ENCODE measurements at regions not wholly inside any gene's neighbourhood (a gene's known extent, or its start where the extent isn't known, plus 50 kb on each side); places are given as distances from the start of the nearest gene placed in this dataset.
A peak's percentile ranks its signal among the peaks of the same experiment; 100 is the strongest.

DNA sequence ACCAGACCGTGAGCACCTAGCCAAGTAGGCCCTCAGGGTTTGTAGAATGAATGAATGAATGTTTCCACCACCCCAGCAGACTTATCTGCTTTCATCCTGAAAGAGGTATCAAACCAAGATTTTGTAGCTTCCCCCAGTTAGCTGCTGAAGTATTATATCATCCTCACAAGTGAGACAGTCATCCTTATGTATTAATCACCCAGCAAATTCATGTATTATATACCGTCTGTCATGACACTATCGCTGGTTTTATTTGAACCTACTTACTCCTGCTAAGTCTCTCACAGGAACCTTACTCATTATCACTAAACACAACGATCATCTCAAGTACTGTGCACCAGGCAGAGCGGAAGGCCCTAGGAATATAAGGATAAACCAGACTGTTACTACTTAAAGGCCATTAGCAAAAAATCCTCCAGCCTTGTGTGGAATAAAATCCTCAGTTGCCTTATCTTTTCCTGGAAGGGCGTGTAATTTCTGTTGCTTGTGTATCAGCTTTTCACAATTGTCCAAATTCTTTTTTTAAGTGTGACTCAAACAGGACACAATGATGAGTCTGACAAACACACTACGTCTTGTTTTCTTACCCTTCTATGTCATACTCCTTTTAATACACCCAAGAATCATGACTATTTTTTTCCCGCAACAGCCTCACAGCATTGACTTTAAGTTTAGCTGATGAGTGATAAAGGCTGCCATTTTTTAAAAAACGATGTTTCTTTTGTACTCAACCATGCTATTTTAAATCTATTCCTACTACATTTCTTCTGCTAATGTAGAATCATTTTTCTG, 176.1 kb upstream of the KLF14 start:
- no peak for DNase-seq (ENCODE audit: extremely low read depth, low read depth, low spot score)

DNA sequence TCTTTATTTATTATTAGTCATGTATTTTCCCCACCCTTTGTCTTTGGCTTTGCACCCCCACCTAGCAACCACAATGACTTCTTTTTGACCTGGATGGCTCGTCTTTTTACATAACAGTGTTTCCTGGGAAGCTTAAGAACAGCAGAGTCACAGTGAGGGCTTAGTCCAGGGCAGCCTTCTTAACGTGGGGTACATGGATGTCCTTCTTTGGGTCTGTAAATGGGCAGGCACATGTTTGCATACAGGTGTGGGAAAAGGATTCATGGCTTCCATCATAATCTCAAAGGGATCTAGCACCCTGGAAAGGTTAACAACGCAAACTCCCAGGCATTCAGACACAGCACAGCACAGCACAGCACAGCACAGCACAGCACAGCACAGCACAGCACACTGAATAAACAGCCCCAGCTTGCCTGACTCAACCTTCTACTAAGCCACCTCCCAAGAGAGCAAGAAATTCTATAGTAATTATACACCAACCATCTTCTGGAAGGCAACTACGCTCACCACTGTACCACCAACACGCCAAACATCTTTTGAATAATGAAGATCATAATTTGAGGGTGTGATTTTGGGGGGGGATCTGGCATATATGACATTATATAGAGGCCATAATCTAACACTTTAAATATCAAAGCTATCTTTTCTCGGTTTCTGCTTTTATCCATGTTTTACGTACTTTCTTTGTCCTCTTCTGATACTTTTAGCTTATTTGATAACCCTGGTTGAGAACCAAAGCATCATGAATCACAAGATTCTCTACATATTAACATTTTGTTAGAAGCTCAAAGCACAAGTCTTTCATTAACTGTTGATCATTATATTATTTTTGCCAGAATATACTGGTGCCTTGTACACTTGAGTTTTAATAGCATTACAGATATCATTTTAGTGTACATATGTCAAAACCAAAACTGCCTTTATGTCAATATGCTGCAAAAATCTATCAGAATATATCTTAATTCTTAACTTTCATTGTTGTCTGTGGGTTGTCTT, 177.2 kb upstream of the KLF14 start:
- DNase-seq (ENCODE audit: extremely low read depth, low read depth, low spot score), result no peak

DNA sequence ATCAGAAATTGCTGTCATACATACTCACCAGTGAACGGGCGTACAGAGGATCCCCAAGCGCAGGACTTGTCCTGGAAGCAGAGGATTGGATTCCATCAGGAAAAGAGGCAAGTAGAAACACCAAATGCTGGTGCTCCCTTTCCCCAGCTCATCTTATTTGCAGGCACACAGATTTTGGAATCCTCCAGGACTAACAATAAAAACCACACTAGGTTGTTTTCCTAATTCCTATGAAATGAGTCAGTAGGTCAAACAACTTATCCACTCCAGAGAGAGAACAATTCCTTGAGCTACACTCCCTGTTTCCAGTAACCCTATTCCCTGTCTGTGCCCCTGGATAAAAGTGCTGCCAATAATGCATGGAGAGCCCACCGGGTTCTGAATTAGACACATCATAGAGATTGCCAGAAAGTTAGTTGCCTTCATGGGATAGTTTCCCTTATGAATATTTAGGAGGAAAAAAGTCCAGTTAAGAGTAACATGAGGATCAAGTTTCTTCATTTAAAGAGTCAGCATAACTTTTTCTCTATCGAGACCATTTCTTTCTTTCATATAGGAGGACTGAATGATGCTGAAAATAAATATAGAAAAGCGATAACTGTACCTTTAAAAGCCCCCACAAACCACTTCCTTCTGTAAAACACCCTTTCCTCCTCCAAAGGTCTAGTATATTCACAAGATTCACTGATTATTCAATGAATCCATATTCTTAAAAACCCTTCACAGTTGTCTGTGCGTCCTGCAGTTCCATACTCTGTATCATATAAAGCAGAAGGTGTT, 178.3 kb upstream of the KLF14 start:
- no peak for DNase-seq (ENCODE audit: extremely low read depth, low read depth, low spot score)

DNA sequence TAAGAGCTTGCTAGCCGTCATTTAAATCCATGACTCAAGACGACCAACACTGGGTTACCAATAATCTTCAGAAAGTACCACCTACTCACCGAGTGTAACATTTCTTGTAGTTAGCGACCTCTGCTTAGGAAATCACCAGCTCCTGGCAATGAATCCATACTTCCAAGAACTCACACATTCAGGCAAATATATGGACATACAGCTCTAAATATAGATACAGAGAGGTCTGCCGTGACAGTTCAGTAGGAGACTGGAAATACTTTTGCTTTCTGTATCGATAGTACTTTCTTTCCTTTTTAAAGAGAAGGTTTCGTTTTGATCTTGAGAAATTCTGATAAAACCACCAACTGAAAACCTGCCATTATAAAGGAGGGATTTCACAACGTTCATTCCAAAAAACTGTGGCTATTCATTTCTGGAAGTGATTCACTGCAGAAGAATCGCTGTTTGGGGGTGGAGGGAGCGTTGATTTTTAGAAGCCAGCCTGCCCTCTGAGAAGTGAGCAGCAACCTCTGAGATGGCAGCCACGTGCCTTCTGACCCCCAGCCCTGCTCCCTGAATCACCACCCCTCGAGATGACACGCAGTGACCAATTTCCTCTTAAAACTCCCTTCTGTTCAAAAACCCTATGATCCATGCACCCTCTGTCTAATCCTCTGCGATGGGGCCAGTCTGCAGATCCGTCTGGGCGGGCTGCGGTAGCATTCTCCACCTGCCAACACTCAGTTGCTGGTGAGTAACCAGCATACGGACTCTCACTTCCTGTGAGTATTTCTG, 179.0 kb upstream of the KLF14 start:
- peak; percentile 90 for DNase-seq (ENCODE audit: extremely low read depth, low read depth, low spot score)

DNA sequence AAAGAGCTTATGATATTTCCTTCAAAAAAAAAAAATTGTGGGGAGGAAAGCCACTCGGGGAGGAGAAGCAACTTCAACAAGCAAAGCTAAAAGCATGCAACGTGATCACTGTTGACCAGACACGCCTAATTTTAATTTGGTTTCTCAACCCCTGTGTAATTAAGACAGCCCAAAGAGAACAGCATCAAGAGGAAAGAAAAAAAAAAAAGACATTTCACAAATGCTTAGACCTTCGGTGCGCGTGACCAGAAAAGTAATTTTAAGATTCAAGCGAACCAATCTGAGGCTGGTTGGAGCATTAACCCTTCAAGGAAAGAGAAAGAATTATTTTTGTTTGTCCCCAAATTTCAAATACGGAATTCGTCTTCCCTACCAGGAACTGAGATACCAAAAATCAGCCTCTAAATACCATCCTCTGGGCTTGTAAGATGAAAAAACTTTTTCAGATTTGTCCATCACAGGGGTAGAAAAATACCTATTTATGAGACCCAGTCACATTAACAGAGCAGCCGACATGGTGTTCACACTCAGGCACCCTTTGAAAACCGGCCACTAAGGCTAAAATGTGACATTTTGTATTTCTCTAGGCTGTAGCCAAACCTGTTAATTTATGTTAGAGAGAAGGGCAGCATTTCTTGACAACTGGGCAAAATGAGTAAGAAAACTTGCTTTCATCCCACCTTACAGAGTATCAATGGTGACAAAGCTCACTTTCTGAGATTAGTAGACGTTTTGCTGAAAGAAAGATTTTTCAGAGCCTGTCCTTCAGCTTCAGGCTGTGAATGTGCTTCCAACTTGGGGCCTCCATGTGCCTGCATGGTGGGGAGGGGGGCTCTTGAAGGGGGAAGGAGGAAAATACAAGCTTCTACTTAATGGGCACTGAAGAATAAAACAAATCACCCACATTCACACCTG, 179.9 kb upstream of the KLF14 start:
- DNase-seq (ENCODE audit: extremely low read depth, low read depth, low spot score), result no peak

GRCh38 chr7:130914554-130915294, 180.7 kb upstream of the KLF14 start:
- no peak for DNase-seq (ENCODE audit: extremely low read depth, low read depth, low spot score)

DNA sequence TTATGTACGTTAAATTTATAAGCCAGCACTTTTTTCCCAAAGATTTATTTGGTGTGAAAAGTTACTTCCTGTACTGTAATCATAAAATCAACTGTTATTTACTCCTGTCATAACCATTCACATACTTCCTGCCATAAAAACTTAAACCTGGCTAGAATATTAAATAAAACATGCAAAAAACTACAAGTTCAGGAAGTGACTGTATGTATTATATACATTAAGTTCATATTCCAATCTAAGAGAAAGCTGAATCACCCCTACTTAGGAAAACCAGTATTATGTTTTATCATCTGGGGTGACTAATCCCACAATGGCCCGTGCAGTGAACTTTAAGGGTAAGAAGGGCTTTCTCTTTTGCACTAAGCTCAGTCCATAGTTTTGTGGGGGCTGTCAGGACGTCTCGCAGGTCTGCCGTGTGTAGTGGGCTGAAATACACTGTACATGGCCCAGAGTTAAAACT, 183.7 kb upstream of the KLF14 start:
- DNase-seq (ENCODE audit: extremely low read depth, low read depth, low spot score), result no peak

DNA sequence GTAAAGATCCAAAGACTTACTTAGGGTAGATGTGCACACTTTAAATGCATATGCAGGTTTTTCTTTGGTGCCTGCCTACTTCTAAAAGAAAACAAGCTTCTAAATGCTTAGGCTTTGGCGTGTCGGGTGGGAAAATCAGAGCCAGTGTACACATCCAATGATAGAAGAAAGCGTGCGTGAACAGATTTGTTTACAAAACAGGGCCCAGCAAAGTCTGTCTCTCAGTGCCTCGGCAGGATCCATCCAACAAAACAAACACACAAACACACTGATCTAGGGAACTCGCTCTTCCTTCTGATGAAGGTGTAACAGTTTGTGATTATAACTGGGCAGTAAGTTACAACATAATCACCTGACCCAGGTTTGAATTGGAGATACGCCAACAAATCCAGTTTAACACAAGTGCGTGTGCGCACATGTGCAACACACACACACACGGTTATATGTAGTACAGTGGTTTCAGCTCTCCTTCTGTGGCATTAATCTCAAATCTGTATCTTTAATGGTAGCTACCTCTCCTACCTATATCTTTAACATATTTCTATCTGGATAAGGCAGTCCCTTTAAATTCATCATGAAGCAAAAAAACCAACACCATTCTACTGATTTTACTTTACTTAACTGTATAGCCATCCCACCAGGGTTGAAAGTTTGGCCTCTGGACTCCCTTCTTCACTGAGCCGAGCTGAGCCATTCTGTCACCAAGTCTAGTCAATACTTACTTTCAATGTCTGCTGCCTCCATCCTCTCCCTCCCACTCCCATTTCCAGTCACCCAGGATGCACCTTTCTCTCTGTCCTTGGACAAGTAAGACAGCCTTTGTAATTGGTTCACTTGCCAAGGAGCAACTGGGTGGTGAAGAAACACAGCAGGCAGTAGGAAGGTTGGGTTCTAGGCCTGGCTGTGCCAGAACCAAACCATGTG, 184.4 kb upstream of the KLF14 start:
- no peak for DNase-seq (ENCODE audit: extremely low read depth, low read depth, low spot score)

GRCh38 chr7:130919316-130920103, 185.5 kb upstream of the KLF14 start:
- no peak for DNase-seq (ENCODE audit: extremely low read depth, low read depth, low spot score)

DNA sequence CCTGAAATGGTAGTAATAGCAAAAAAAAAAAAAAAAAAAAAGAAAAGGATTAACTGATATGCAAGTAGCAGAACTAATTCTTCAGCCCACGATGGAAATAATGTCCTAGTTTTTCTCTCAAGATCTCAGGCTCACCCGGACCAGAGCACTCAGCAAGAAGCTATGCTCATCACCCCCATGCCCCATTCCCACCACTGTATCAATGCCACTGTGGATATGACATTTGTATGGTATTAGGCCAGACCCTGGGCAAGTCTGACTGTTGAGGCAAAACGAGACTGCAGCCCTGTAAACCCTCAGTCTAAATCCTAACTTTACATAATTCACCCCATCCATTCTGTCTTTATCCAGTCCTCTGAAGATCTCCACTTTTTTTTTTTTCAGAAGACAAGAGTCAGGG, 186.1 kb upstream of the KLF14 start:
- DNase-seq (ENCODE audit: extremely low read depth, low read depth, low spot score), result no peak

DNA sequence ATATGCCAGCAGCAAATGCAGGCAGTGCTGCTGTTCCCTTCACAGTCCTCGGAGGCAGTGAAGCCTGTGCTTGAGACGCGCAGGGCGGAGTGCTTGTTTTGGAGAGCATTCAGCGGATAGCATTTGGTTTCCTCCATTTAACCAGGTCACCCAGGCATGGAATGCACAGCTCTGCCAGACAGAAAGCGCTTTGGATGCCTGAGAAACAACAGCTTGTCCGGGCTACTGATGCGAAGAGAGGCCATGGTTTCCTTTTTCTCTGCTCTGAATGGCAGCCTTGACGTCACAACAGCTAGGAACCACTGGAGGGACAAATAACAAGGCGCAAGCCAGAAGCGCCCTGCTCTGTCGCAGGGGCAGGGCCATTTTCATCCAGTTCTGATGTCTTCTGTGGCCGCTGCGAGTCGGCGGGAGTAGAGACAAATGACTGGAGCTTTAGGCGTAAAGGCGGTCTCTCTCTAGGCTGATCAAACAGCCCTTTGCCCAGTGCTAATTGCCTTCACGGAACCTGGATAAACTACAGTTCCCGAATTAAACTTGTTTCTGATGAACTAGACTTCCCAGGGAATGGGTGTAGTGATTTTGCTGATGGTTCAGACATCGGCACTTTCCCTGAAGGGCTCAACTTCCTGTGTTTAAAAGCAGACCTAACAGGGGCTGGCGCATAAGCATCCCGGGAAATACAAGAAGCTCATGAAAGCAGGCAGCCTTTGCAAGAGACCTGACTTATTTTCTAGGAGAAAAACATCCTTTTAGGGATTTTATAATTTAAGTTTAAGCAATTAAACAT, 187.6 kb upstream of the KLF14 start:
- no peak for DNase-seq (ENCODE audit: extremely low read depth, low read depth, low spot score)

GRCh38 chr7:130922206-130923112, 188.5 kb upstream of the KLF14 start:
- DNase-seq (ENCODE audit: extremely low read depth, low read depth, low spot score), result no peak

DNA sequence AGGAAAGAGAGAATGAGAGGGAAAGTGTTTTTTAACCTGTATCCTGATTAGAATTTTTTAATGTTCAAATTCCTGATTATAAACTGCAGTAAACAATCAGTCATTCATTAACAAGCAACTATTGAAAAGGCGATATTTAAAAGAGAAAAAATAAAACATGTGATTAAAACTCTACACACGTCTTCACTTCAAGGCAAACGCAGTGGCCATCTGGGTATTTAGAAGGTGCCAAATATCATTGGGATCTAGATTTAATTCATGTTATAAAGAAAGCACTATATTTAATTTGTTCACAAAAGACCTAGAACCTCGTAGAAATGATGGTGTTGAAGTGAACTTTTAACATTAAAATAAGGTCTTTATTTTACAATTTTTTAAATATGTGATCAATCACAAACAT, 189.4 kb upstream of the KLF14 start:
- no peak for DNase-seq (ENCODE audit: extremely low read depth, low read depth, low spot score)

- no peak for DNase-seq (ENCODE audit: extremely low read depth, low read depth, low spot score)
These were observed 189.9 kb upstream of the KLF14 start for GRCh38 chr7:130923930-130924329.

All from glomerular endothelial cell (primary cell).